Tibial artery (tissue), 4 donors: ENCODE measurements at regions not wholly inside any gene's neighbourhood (a gene's known extent, or its start where the extent isn't known, plus 50 kb on each side); places are given as distances from the start of the nearest gene placed in this dataset.

Source experiments
- DNase-seq, 2 donors: peaks; one replicate each; pipeline ENCODE4 v3.0.0-alpha.2; 2019
- H3K27ac ChIP-seq, 2 donors: fragments of 200-600 bp; sonication (generic) in 1 of 2; 1 replicate in 1 of 2; 2 replicates in 1 of 2; pipeline ENCODE4 v1.5.1; 2018 to 2019; ENCODE audit warnings: mild to moderate bottlenecking in 1 of 2
- H3K27me3 ChIP-seq, 2 donors: fragments of 200-600 bp; sonication (generic) in 1 of 2; one replicate each; pipeline versions ENCODE4 v1.5.1 to v1.6.0; 2016 to 2019
- H3K36me3 ChIP-seq, 3 donors: fragments of 200-600 bp; sonication (generic) in 2 of 3; one replicate each; pipeline ENCODE4 v1.5.1; 2016 to 2019; ENCODE audit warnings: mild to moderate bottlenecking in 2 of 3
- H3K4me1 ChIP-seq, 4 donors: fragments of 200-600 bp; sonication (generic) in 2 of 4; 1 replicate in 3 of 4; 2 replicates in 1 of 4; pipeline ENCODE4 v1.5.1; 2016 to 2019
- H3K4me3 ChIP-seq, 2 donors: fragments of 200-600 bp; sonication (generic) in 1 of 2; 1 replicate in 1 of 2; 2 replicates in 1 of 2; pipeline ENCODE4 v1.5.1; 2018 to 2019; ENCODE audit warnings: mild to moderate bottlenecking in 2 of 2
- H3K9me3 ChIP-seq, 3 donors: fragments of 200-600 bp; sonication (generic) in 1 of 3; one replicate each; pipeline ENCODE4 v1.5.1; 2016 to 2019
- intact Hi-C: fragments of 100-400 bp; cut with DNase I; formaldehyde crosslinking; loops from one replicate; pipeline ENCODE4 v1.15.0; 2023; ENCODE audit warnings: low total_unique reads
- TF ChIP-seq, protein P1 (sequence below), 2 experiments: fragments of 200-600 bp in 1 of 2; fragments of 450-650 bp in 1 of 2; IDR thresholded peaks; one replicate each; pipeline ENCODE4 v1.5.1; 2017 to 2019; ENCODE audit warnings: antibody characterized with exemption in 2 of 2, mild to moderate bottlenecking in 1 of 2, moderate library complexity in 1 of 2

DNA sequence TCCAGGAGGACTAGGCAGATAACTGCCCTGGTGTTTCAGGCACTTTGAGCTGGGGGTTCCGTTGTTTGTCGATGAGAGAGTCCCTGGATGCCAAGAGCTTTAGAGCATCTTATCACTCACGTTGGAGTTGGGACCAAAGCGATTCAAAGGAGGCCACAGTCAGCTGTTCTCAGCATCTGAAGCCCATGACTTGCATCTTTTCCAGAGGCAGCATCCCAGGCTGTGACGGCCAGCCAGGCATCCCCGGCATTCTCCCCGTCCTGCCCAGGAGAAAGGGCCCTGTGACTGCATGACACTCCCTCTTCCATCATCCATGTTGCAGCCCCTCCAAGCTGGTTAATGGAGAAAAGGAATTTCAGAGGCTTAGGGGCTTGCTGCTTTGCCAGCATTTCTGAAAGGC, 520.3 kb downstream of the CDH26 start:
- intact Hi-C loops = no loop called here
- H3K36me3 ChIP-seq = no peaks in the 10 kb centered on the region
- H3K4me3 ChIP-seq = no peak overlapping the region
- H3K27ac ChIP-seq = no peak overlapping the region
- no peak for DNase-seq
- H3K27me3 ChIP-seq = no peaks in the 10 kb centered on the region
- TF ChIP-seq, protein P1, sequence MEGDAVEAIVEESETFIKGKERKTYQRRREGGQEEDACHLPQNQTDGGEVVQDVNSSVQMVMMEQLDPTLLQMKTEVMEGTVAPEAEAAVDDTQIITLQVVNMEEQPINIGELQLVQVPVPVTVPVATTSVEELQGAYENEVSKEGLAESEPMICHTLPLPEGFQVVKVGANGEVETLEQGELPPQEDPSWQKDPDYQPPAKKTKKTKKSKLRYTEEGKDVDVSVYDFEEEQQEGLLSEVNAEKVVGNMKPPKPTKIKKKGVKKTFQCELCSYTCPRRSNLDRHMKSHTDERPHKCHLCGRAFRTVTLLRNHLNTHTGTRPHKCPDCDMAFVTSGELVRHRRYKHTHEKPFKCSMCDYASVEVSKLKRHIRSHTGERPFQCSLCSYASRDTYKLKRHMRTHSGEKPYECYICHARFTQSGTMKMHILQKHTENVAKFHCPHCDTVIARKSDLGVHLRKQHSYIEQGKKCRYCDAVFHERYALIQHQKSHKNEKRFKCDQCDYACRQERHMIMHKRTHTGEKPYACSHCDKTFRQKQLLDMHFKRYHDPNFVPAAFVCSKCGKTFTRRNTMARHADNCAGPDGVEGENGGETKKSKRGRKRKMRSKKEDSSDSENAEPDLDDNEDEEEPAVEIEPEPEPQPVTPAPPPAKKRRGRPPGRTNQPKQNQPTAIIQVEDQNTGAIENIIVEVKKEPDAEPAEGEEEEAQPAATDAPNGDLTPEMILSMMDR (IDR thresholded peaks at IDR 0.05) = no peak
- no peaks in the 10 kb centered on the region for H3K9me3 ChIP-seq
- no peaks in the 10 kb centered on the region for H3K4me1 ChIP-seq

DNA sequence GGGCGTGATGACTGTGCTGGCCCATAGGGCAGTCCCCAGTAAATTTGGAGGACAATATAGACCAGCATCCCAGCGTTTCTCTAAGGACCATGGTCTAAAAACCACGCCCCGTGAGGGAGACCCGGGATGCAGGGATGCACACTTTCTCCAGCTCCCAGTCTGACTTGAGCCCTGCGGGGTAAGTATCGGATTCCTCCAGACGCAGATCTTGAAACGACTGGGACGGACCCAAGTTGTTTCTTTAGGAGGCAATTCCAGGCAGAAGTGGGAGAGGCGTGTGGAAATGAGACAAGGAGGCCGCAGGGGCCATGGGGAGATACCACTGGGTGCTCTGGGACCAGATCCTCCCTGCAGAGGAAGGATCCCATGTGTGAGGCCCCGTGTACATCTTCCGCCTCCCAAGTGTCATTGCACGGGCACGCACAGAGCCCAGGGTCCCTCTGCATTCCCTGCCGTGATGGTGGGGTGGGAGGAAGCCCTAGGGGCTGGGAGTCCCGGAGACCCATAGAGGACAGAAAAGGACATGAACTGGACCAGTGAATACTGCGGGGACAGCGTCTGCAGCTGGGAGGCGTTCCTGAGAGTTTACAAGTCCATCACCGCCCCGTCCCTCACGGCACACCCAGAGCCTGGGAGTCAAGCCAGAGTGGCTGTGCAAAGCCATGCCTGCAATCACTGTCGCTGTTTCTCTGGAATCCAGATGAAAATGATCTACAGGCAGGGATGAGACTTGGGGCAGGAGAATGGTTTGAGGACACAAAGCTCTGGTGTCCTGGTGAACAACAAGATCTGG, 522.9 kb downstream of the CDH26 start:
- DNase-seq = no peak
- H3K27me3 ChIP-seq = peaks cover 0 to 3% of the 10 kb centered on the region in 2 donors
- no peak overlapping the region for H3K27ac ChIP-seq
- H3K9me3 ChIP-seq = no peaks in the 10 kb centered on the region
- TF ChIP-seq, protein P1 (IDR thresholded peaks at IDR 0.05) = no peak
- intact Hi-C loops = no loop called here
- no peaks in the 10 kb centered on the region for H3K4me1 ChIP-seq
- H3K4me3 ChIP-seq = no peak overlapping the region
- H3K36me3 ChIP-seq = no peaks in the 10 kb centered on the region

- H3K9me3 ChIP-seq = no peaks in the 10 kb centered on the region
- intact Hi-C loops = no loop called here
- no peak for DNase-seq
- no peak overlapping the region for H3K27ac ChIP-seq
- TF ChIP-seq, protein P1 (IDR thresholded peaks at IDR 0.05) = no peak
- no peak overlapping the region for H3K4me3 ChIP-seq
- no peaks in the 10 kb centered on the region for H3K36me3 ChIP-seq
- no peaks in the 10 kb centered on the region for H3K4me1 ChIP-seq
- H3K27me3 ChIP-seq = peaks cover 0 to 3% of the 10 kb centered on the region in 2 donors
These were observed 523.5 kb downstream of the CDH26 start for GRCh38 chr20:60481743-60482133.

GRCh38 chr20:60482221-60483008, 524.2 kb downstream of the CDH26 start:
- TF ChIP-seq, protein P1 (IDR thresholded peaks at IDR 0.05) = no peak
- intact Hi-C loops = no loop called here
- Histone ChIP-seq H3K4me1 (no peaks in the 10 kb centered on the region), H3K36me3 (no peaks in the 10 kb centered on the region), H3K27me3 (peaks cover 0 to 3% of the 10 kb centered on the region in 2 donors), H3K27ac (no peak overlapping the region), H3K4me3 (no peak overlapping the region), H3K9me3 (no peaks in the 10 kb centered on the region)
- DNase-seq = no peak

- TF ChIP-seq, protein P1 (IDR thresholded peaks at IDR 0.05) = no peak
- intact Hi-C loops = no loop called here
- DNase-seq = no peak
- H3K27ac ChIP-seq = no peak overlapping the region
- no peaks in the 10 kb centered on the region for H3K9me3 ChIP-seq
- H3K36me3 ChIP-seq = no peaks in the 10 kb centered on the region
- no peak overlapping the region for H3K4me3 ChIP-seq
- H3K27me3 ChIP-seq = peaks cover 0 to 3% of the 10 kb centered on the region in 2 donors
- H3K4me1 ChIP-seq = no peaks in the 10 kb centered on the region
These were observed 525.1 kb downstream of the CDH26 start for GRCh38 chr20:60483371-60483770.
